H9 (cell line): ENCODE measurements at regions not wholly inside any gene's neighbourhood (a gene's known extent, or its start where the extent isn't known, plus 50 kb on each side); places are given as distances from the start of the nearest gene placed in this dataset.

Experiments
- DNase-seq: peaks from one replicate; pipeline ENCODE4 v3.0.0-alpha.2; 2017
- H2AFZ ChIP-seq: one replicate; pipeline ENCODE4 v1.6.1; 2013; ENCODE audit warnings: mild to moderate bottlenecking, low read length, control low read depth, moderate library complexity
- H2AK5ac ChIP-seq: 2 replicates; pipeline ENCODE4 v1.6.1; 2013; ENCODE audit warnings: low read length, control low read depth, mixed read lengths; ENCODE audit not compliant: insufficient read length
- H2BK120ac ChIP-seq: one replicate; pipeline ENCODE4 v1.6.1; 2013; ENCODE audit warnings: low read depth, mild to moderate bottlenecking, low read length, control low read depth, inconsistent platforms; ENCODE audit not compliant: poor library complexity, severe bottlenecking
- H2BK12ac ChIP-seq: 2 replicates; pipeline ENCODE4 v1.6.1; 2013; ENCODE audit warnings: low read length, control low read depth, mixed read lengths, low read depth; ENCODE audit not compliant: insufficient read length
- H2BK15ac ChIP-seq: 2 replicates; pipeline ENCODE4 v1.6.1; 2013; ENCODE audit warnings: low read depth, low read length, control low read depth
- H2BK20ac ChIP-seq: one replicate; pipeline ENCODE4 v1.6.1; 2013; ENCODE audit warnings: low read depth, mild to moderate bottlenecking, low read length, control low read depth, inconsistent platforms; ENCODE audit not compliant: poor library complexity, severe bottlenecking
- H2BK5ac ChIP-seq: 2 replicates; pipeline ENCODE4 v1.6.1; 2013; ENCODE audit warnings: low read length, control low read depth, mixed read lengths; ENCODE audit not compliant: insufficient read length
- H3K14ac ChIP-seq: 2 replicates; pipeline ENCODE4 v1.6.1; 2013; ENCODE audit warnings: low read length, control low read depth; ENCODE audit not compliant: insufficient read depth
- H3K18ac ChIP-seq: 2 replicates; pipeline ENCODE4 v1.6.1; 2013; ENCODE audit warnings: low read depth, mild to moderate bottlenecking, mixed read lengths, low read length, control low read depth; ENCODE audit not compliant: insufficient read length
- H3K23ac ChIP-seq: 2 replicates; pipeline ENCODE4 v1.6.1; 2013; ENCODE audit warnings: low read length, control low read depth, mixed read lengths, low read depth; ENCODE audit not compliant: insufficient read length
- H3K23me2 ChIP-seq: 2 replicates; pipeline ENCODE4 v1.6.1; 2013; ENCODE audit warnings: low read depth, mild to moderate bottlenecking, mixed read lengths, low read length, control low read depth; ENCODE audit not compliant: insufficient read length, poor library complexity, severe bottlenecking
- H3K27ac ChIP-seq: 2 replicates; pipeline ENCODE4 v1.5.1; 2013; ENCODE audit warnings: low read length, control low read depth, mixed read lengths, low read depth; ENCODE audit not compliant: insufficient read length
- H3K27me3 ChIP-seq: 2 replicates; pipeline ENCODE4 v1.6.1; 2013; ENCODE audit warnings: low read length, control low read depth, inconsistent platforms; ENCODE audit not compliant: insufficient read depth
- H3K4ac ChIP-seq: 2 replicates; pipeline ENCODE4 v1.6.1; 2013; ENCODE audit warnings: low read depth, mild to moderate bottlenecking, control low read depth, inconsistent platforms, low read length, moderate library complexity
- H3K4me1 ChIP-seq: 2 replicates; pipeline ENCODE4 v1.6.1; 2013; ENCODE audit warnings: low read length, control low read depth, inconsistent platforms; ENCODE audit not compliant: insufficient read depth
- H3K4me2 ChIP-seq: 2 replicates; pipeline ENCODE4 v1.6.1; 2013; ENCODE audit warnings: low read length, control low read depth, mixed read lengths; ENCODE audit not compliant: insufficient read length, insufficient read depth
- H3K56ac ChIP-seq: 2 replicates; pipeline ENCODE4 v1.6.1; 2013; ENCODE audit warnings: low read depth, mild to moderate bottlenecking, mixed read lengths, low read length, control low read depth; ENCODE audit not compliant: insufficient read length
- H3K79me1 ChIP-seq: 2 replicates; pipeline ENCODE4 v1.6.1; 2013; ENCODE audit warnings: low read depth, mild to moderate bottlenecking, moderate library complexity, low read length, control low read depth, inconsistent platforms; ENCODE audit not compliant: insufficient read depth, poor library complexity, severe bottlenecking
- H3K79me2 ChIP-seq: 2 replicates; pipeline ENCODE4 v1.6.1; 2013; ENCODE audit warnings: low read length, control low read depth, inconsistent platforms; ENCODE audit not compliant: insufficient read depth
- H3K9ac ChIP-seq: 2 replicates; pipeline ENCODE4 v1.6.1; 2013; ENCODE audit warnings: low read length, control low read depth, mixed read lengths; ENCODE audit not compliant: insufficient read length; ENCODE audit errors: extremely low read depth
- H3K9me3 ChIP-seq: one replicate; pipeline ENCODE4 v1.6.1; 2013; ENCODE audit warnings: low read depth, low read length, inconsistent platforms; ENCODE audit not compliant: control insufficient read depth
- H3T11ph ChIP-seq: one replicate; pipeline ENCODE4 v1.6.1; 2013; ENCODE audit warnings: mild to moderate bottlenecking, low read length, control low read depth, inconsistent platforms
- H4K20me1 ChIP-seq: one replicate; pipeline ENCODE4 v1.6.1; 2013; ENCODE audit not compliant: control insufficient read depth, insufficient read length, insufficient read depth
- H4K5ac ChIP-seq: 2 replicates; pipeline ENCODE4 v1.6.1; 2013; ENCODE audit warnings: low read depth, mild to moderate bottlenecking, mixed read lengths, low read length, control low read depth; ENCODE audit not compliant: insufficient read length
- H4K8ac ChIP-seq: replicated peaks from 2 replicates; pipeline ENCODE4 v1.6.1; 2013; ENCODE audit warnings: low read length, control low read depth, mixed read lengths, low read depth; ENCODE audit not compliant: insufficient read length
- H4K91ac ChIP-seq: 2 replicates; pipeline ENCODE4 v1.6.1; 2013; ENCODE audit warnings: low read depth, mild to moderate bottlenecking, moderate library complexity, mixed read lengths, low read length, control low read depth; ENCODE audit not compliant: insufficient read length
- H3K27ac Mint-ChIP-seq, 3 experiments: 2 replicates in 2 of 3; 3 replicates in 1 of 3; pipeline ENCODE4 v1.8.0; 2020 to 2021; ENCODE audit warnings: mixed read lengths in 3 of 3, mild to moderate bottlenecking in 1 of 3, moderate library complexity in 1 of 3
- H3K27me3 Mint-ChIP-seq: 2 replicates; pipeline ENCODE4 v1.8.0; 2021; ENCODE audit warnings: low read depth, mild to moderate bottlenecking, moderate library complexity, mixed read lengths
- H3K36me3 Mint-ChIP-seq, 3 experiments: 2 replicates in 2 of 3; 3 replicates in 1 of 3; pipeline ENCODE4 v1.8.0; 2020 to 2021; ENCODE audit warnings: low read depth in 3 of 3, mixed read lengths in 3 of 3; ENCODE audit not compliant: insufficient read depth in 1 of 3
- H3K4me1 Mint-ChIP-seq, 2 experiments: 2 replicates each; pipeline ENCODE4 v1.8.0; 2020; ENCODE audit warnings: mixed read lengths in 2 of 2
- H3K4me3 Mint-ChIP-seq, 2 experiments: 2 replicates in 1 of 2; 3 replicates in 1 of 2; pipeline ENCODE4 v1.8.0; 2020 to 2021; ENCODE audit warnings: mild to moderate bottlenecking in 2 of 2, mixed read lengths in 2 of 2, moderate library complexity in 1 of 2
- H3K9me3 Mint-ChIP-seq, 2 experiments: 2 replicates in 1 of 2; 3 replicates in 1 of 2; pipeline ENCODE4 v1.8.0; 2020; ENCODE audit warnings: mild to moderate bottlenecking in 2 of 2, mixed read lengths in 2 of 2, moderate library complexity in 1 of 2
- CTCF ChIP-seq: fragments of 200-600 bp; sonication (generic); conservative IDR thresholded peaks from 3 replicates; pipeline ENCODE4 v1.8.0; 2021; ENCODE audit warnings: antibody characterized with exemption, mild to moderate bottlenecking
- WGBS: extraction: QIAGEN DNeasy Blood & Tissue Kit; methylation state at CpG from one replicate; pipeline ENCODE4 v1.1.7; 2013; ENCODE audit warnings: missing lambda C conversion rate, low lambda C conversion rate, mixed read lengths; ENCODE audit not compliant: insufficient read length; ENCODE audit errors: extremely low coverage; 5-methylcytosine and 5-hydroxymethylcytosine counted together

- H3K4ac ChIP-seq: no peak overlapping the region
- no peak overlapping the region for H3K4me2 ChIP-seq
- no peaks in the 10 kb centered on the region for H3K27me3 ChIP-seq
- H3T11ph ChIP-seq: no peak overlapping the region
- H4K5ac ChIP-seq: no peak overlapping the region
- Mint-ChIP-seq H3K27ac (no peak overlapping the region; a peak in 1 of 7 replicates), H3K4me1 (no peaks in the 10 kb centered on the region), H3K36me3 (no peaks in the 10 kb centered on the region), H3K9me3 (no peaks in the 10 kb centered on the region), H3K27me3 (no peaks in the 10 kb centered on the region), H3K4me3 (no peak overlapping the region)
- H2AFZ ChIP-seq: no peak overlapping the region
- no peak overlapping the region for H2BK20ac ChIP-seq
- no peaks in the 10 kb centered on the region for H4K20me1 ChIP-seq
- no peaks in the 10 kb centered on the region for H3K4me1 ChIP-seq
- H3K9me3 ChIP-seq: no peaks in the 10 kb centered on the region
- no peak overlapping the region for H3K14ac ChIP-seq
- H2AK5ac ChIP-seq: no peak overlapping the region
- H3K23me2 ChIP-seq: no peaks in the 10 kb centered on the region
- no peak overlapping the region for H2BK15ac ChIP-seq
- no peak overlapping the region for H3K18ac ChIP-seq
- no peak overlapping the region for H4K8ac ChIP-seq
- no peak overlapping the region for H3K23ac ChIP-seq
- no peak overlapping the region for H2BK5ac ChIP-seq
- no peak overlapping the region for H3K27ac ChIP-seq
- no peak overlapping the region for H3K9ac ChIP-seq
- no peak overlapping the region for H4K91ac ChIP-seq
- no peaks in the 10 kb centered on the region for H3K79me1 ChIP-seq
- no peaks in the 10 kb centered on the region for H3K79me2 ChIP-seq
- no peak for DNase-seq
- no peak overlapping the region for H3K56ac ChIP-seq
- no peak overlapping the region for H2BK120ac ChIP-seq
- no peak overlapping the region for H2BK12ac ChIP-seq
- WGBS: no CpG with 5 or more reads among the region's 4 CpGs
- TF ChIP-seq CTCF: no peak
These were observed 135.0 kb upstream of the ZNF804A start for GRCh38 chr2:184463102-184463865.
